ENCODE measurements at regions not wholly inside any gene's neighbourhood (a gene's known extent, or its start where the extent isn't known, plus 50 kb on each side); places are given as distances from the start of the nearest gene placed in this dataset.

DNA sequence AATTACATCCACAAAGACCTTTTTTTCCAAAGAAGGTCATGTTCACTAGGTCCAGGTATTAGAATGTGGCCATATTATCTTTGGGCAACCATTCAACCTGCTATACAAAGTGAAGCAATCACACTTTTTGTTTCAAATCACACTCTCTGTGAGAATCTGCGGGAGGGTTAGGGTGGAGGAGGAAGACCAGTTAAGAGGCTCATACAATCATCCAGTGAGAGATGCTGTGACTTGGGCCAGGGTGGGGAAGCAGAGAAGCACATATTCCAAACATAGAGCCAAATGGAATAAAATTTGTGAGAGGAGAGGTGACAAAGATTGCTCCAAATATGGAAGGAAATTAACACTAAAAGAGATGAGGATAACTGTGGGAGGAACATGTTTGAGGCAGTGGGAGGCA lies 351.6 kb downstream of the CYRIA start:
- no peak for DNase-seq

DNA sequence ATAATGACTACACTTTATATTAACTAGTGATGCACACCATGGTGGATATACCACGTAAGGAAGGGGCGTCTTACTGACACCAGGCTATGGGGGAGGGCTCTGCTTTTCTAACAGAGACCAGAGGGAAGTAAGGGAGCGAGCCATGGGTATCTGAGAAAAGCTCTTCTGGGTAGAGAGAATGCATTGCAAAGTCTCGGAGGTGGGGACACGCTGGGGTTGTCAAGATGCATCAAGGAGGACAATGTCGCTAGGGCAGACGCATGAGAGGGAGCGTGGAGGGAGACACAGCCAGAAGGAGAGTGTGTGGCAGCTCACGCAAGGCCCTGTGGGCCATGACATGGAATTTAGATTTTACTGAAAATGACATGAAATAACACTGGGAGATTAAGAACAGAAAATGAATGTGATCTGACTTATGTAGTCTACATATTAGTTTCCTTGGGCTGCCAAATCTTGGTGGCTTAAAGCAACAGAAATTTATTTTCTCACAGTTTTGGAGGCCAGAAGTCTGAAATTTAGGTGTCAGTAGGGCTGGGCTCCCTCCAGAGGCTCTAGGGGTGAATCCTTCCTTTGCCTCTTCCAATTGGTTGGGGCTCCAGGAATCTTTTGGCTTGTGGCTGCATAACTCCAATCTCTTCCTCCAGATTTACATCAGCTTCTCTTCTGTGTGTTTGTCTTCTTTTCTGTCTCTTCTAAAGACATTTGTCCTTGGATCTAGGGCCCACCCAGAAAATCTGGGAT lies 352.2 kb downstream of the CYRIA start:
- DNase-seq: no peak

DNA sequence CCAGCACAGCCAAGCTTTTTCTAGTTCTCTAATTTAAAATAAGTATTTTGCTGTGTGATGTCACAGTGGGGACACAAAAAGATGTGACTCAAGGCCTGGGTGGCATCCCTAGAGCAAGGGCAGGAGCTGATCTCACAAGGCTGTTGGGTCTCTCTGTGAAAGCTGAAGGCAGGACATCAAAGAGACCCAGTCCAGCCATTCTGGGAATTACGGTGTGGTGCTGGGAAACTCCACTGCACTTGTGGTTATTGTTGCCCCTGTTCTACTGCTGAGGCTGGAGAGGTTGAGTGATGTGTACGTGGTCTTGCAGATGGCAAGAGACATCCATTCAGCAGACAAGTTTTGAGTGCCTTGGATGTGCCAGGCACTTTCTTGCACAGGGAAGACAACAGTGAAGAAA lies 352.9 kb downstream of the CYRIA start:
- no peak for DNase-seq

DNA sequence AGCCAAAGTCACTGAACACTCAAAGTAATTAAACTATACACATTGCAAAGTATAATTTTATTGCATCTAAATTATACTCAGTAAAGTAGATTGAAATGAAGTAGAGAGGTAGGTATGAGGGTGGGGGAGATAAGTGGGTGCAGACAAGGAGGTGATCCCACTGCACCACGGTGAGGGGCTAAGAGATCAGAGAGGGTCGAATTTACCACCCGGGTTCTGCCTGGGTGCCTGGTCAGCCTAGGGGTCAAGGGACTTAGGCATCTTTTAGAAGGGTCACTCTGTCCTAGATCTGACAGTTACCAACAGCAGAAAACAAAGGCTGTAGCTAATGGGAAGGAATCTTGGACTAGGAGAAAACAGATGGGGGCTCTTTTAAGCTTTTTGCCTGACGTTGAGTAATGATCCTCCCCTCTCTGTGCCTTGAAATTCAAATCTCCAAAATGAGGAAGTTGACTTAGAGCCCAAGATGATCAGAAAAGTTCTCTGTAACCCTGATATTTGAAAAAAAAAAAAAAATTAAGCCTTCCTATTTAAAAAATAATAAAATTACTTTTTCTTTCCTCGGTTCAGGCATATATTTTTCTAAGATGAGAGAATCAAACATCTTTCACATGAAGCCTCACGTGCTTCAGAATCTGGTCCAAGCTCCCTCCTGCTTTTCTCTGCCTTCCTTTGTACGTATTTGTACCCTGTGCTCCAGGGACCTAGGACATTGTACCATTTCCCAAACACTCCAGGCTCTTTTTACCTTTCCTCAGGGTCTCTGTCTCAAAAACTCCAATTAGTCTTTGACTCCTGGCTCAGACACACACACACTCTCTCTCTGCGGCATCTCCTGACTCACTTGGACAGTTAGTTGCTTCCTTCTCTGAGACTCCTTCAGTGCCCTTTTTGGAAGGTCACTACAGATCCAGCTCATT lies 353.9 kb downstream of the CYRIA start:
- no peak for DNase-seq

DNA sequence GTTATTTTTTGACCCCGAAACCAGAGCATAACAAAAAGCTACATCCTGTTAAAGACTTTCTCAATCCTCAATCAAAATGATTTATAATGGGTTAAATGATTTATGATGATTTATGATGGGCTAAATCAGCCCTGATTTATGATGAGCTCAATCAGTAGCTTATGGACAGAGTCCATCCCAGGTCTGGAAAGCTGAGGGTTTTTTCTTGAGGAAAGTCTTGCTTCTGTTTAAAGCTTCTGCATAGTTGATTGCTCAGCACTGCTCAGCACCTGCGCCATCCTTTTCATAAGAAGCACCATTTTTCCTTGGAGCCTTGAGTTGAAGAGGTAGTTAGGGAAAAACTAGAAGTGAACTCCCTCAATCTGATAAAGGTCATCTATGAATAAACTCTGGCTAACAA lies 356.8 kb downstream of the CYRIA start:
- DNase-seq: no peak

DNA sequence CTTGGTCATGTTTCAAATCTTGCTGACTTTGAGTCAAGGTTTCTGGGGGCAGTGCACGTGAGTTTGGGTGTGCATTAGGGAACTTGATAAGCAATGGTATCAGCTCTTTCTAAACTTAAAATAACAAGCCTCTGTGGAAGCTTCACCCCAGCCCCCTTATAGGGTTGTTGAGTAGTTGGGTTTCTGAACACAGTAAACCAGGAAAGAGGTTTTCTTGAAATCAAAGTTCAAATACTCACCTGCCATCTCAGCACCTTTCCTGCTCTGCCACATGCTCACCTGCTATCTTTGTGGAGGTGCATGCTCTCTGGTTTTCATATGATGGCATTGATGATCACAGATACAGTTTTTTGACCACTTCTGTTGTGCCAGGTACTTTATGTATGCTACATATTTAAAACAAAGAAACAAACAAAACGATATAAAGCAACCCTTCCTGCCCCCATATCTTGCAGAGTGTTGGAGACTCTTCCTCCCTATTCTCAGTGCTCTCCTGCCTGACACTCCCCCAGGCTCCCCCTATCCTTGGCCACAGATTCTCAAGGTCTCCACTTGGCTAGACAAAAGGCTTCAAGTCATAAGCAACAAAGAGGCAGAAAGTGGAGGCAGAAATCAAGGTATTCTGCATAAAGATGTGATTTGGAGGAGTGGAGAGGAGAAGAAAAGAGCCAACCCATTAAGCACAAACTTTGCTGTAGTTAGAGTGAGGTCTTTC lies 360.6 kb downstream of the CYRIA start:
- no peak for DNase-seq

DNA sequence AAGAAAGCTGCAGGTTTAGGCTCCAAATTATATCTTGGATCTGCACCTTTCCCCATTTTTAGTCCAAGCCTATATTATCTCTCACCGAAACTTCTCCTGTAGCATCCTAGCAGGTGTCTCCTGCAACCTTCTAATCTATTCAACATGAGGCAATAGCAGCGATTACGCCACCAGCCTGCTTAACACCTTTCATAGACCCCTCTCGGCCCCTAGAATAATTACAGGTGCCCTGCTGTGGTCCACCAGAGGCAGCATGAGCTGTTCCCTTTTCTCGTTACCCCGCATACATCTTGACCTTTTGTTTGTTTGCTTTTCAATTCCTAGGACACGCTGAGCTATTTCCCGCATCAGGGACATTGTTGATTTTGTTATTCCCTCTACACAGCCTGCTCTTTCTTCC lies 361.9 kb downstream of the CYRIA start:
- DNase-seq: no peak

DNA sequence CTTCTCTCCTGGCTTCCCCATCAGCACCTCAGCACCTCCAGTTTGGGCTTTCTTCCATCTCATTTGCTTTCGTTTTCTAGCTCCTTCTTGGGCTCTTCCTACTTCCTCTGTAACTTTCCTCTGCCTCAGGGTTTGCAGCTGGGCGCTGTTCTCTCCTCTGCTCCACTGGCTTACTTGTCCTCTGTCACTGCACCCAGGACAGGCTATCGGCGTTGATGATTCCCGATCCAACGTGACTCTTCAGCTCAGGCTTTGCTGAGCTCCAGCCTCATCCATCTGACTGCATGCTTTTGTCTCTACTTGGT lies 362.4 kb downstream of the CYRIA start:
- no peak for DNase-seq

DNA sequence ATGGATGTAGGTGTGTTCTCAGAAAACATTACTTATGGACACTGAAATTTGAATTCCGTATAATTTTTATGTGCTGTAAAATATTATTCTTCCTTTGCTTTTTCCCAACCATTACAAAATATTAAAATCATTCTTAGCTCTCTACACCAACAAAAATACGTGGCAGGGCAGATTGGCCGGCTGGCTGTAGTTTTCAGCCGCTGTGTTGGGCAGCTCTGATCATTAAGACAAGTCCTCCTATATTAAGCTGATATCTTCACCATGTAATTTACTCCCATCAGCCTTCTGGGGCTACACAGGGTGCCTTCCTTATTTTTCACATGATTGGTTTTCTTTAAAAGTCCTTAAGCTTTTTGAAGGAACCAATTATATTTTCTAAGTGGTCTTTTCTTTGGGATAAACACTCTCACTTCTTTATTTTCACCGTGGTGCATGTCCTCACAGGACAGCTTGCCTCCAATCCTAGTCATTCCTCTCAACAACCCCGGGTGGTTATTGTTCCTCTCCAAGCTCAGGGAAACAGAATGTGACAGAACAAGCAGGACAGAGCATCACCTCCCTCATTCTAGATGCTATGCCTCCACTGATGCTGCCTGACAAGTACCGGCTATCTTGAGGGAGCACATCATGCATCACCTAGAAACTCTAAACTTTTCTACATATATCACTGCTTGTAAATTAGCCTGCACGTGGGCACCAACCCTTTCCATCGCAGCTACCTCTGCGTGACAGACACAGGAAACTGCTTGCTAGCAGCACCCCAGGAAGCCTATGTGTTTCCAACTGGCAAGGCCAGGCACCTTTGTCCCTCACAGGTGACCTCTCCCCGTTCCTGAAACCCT lies 362.3 kb downstream of the MYCN start:
- no peak for DNase-seq

DNA sequence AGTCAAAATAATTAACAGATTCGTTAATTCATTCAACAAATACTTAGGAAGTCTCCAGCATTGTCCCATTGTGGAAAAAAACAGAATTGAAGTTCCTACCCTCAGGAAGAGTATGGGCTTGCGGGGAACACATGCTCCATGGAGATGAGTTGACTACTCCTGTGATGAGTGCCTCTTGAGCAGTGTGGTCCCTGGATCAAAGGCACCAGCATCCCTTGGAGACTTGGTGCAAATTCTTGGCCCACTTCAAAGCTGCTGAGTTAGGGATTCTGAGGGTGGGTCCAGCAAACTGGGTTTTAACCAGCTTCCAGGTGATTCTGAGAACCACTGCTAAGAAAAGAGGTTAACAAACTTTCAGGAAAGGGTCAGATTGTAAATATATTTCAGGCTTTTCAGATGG lies 361.6 kb downstream of the MYCN start:
- no peak for DNase-seq

DNA sequence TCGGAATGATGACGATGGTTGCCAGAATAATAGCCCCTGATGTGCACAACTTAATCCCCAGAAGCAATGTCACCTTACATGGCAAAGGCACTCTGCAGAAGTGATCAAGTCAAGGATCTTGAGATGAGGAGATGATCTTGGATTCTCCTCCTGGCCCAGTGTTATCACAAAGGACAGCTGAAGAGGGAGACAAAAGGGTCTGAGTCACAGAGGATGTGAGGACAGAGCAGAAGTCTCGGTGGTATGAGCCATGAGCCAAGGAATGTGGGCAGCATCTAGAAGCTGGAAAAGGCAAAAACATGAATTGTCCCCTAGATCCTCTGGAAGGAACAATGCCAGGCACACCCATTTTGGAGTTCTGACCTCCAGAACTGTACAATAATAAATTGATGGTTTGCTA lies 358.5 kb downstream of the MYCN start:
- DNase-seq: no peak

DNA sequence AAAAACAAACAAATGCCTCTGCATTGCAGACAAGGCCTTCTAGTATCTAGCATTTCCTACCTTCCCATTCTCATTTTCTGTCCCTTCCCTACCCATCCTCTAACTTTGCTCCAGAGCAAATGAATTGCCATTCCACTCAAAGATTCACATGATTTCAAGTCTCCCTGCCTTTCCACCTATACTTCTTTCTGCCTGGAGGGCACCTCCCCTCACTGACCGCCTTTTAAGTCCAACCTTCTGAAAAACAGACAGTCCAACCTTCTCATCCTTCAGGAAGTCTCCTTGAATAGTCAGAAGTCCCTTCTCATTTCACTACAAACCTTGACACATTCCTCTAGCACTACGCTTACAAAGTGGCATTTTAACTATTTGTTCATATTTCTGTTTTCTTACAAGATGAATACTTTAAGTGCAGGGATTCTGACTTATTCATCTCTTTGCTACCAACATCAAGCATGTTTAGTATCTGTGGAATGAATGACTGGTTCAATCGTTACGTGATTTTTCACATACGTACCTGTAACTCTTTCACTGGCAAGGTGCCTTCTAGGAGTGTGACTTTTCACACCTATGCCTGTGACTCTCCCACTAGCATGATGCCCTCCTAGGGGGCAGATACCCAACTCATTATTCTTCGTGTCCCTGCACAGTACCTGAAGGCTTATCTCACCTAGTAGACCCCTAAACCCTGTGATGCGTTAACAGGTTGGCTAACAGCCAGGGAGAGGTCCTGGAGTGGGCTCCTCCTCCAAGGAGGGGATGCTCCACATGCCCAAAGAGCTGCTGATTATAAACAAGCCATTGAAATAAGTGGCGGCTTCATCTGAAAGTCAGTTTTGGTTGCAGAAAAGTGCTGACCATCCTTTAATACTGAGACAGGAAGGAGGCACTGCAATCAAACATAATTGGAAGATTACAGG lies 356.2 kb downstream of the MYCN start:
- DNase-seq: no peak

DNA sequence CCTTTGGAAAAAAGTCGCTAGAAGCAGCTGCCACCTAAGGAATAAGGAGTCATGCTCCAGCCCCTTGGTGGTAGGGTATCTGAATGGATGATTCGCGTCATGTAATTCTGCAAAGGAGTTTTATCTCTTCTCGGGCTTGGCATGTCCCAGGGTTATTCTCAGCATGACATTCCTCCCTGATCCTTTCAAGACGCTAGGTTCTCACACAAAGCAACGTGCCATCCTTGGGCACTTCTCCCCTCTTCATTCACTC lies 355.6 kb downstream of the MYCN start:
- no peak for DNase-seq

DNA sequence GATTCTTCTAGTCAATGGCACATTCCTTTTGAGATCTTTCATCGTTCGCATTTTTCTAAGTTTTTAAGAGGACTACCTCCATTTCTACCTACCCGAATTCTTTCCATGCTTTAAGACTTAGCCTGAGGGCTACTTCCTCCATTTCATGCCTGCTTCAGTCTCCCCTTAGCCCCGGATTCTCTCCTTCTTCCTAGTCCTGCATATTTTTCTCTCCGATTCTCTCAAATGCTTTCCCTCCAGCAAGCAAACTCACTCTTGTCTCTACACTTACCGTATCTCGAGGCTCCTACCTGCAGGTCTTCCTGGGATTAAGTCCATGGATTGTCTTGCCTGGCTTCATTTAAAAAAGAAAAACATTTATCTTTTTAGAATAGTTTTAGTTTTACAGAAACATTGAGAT lies 354.4 kb downstream of the MYCN start:
- DNase-seq: no peak

DNA sequence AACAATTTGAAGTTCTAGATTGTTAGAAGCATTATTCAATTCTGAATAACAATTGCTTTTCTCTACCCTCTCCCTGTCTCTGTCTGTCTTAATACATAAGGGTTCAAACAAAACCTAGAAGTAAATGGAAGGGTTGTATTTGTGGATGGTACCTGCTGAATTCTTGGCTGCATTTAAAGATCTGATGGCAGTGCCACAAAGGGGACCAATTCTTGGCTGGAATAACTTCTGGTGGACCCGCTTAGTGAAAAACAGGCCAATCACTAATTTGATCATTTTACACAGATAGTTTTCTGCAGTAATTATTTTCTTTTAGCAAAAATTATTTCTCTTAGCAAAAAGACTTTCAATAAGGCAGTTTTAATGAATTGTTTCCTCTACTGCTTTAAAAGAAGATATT lies 353.5 kb downstream of the MYCN start:
- DNase-seq: no peak

DNA sequence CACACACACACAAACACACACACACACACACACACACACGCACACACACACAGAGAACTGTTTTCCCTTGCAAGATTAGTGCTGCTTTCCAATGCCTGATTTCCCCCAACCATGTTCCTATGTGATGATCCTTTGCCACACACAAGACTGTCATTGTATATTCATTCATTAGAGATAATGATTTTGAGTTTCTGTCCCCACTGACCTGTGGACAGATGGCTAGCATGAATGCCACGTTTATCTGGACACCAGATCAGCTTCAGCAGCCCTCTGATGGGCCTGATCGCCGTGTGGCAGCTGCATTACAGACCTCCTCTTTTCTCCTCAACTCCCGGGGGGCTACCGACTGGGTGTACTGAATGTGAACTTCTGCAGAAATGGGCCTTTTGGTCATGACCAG lies 353.0 kb downstream of the MYCN start:
- no peak for DNase-seq

DNA sequence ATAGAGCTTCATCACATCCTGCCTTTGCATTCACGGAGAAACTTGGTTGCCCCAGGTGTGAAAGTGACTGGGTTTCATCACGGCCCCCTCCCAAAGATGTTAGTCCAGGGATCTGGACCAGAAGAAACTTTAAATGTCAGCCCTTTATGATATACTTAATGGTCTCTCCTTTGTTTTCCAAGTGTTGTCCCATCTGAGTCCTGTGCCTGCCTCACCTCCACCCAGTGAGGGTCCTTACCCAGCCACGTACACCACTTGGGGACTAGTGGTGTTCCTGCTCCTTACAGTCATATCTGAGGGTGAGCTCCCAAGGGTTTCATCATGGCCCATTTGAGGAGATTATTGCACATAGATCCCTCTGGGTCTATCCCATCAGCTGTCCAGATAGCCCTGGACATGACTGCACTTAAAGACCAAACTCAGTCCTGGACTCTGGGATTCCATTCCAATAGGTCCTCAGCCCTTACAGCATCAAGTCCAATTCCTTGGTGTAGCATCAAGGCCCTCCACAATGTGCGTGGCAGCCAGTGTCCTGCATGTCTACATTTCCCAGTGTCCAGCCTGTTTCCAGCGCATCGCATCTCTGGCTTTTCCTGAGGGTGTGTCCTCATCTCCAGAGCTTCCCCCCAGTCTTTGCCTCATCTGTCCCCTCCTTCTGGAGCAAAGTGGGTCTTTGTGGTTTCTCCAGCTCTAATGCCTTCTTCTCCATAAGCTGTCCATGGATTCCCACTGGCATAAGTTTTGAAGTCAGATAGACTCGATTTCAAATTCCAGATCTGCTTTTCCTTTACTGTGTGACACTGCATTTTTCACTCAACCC lies 351.6 kb downstream of the MYCN start:
- DNase-seq: no peak

DNA sequence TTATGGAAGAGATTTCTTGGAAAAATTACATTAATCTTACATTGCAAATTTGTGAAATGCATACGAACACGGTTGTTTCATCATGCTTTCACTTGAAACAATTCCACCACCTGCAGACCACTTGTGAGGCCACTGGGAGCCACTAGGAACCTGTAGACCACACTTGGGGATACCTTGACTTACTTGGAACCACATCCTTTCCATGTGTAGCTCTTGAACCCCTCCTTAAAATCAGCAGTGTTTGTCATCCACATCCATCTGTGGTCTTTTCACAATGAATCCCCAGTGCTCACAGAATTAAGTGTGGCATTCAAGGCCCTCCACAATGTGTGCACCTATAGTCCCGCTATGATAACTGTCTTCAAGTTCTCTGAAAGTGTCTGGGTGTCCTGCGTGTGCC lies 350.9 kb downstream of the MYCN start:
- no peak for DNase-seq

DNA sequence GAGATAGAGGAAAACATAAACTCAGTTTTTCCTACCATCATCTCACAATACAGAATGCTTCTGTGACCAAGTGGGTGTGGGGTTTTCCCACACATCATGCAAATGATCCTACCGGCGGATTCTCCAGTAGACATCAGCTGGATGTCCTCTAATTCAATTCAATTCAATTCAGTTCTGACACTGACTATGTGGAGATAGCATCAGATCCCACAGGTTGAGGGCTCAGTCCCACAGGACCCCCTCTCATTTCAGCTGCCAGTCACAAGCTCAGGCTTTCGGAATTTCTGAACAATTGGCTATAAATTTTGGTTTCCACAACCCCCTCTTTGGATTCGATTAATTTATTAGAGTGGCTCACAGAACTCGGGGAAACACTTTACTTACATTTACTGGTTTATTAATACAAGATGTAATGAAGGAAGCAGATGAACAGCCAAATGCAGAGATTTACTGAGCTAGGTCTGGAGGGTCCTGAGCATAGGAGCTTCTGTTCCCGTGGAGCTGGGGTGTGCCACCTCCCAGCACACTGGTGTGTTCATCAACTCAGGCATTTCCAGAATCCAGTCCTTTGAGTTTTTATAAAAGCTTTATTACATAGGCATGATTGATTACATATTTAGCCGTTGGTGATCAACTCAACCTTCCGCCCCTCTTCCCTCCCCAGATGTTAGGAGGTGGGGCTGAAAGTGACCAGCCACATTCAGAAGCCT lies 350.1 kb downstream of the MYCN start:
- DNase-seq: no peak

DNA sequence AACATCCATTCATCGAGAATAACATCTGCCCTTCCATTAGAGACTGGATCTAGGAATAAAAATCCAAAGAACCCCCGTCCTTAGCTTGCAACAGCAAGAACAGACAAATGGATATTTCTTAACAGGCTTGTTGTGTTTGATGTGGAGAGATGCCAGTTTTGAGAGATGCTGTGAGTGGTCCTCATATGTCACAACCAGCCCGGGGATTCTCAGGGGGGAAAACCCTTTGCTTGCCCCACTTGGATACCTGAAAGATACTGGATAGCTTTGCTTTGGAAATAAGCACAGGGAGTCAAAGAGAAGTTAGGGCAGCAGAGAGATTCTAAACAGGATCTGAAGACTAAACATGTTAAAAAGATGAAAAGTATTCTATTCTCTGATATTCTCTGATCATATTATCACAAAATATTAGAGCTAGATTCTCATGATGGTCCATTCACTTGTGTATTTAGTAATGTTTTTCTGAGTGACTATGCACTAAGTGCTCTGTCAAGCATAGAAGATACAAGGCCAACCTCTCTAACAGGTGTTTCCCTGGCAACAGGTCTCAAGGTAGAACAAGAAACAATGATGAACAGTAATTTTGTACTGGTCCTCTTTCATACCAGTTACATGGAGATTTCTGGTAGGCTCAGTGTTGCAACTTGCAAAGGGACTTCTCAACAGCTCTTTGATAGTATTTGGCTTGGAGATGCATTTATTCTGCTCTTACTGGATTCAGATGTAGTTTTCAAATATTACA lies 348.2 kb downstream of the MYCN start:
- DNase-seq: no peak
